ENCODE measurements at regions not wholly inside any gene's neighbourhood (a gene's known extent, or its start where the extent isn't known, plus 50 kb on each side); places are given as distances from the start of the nearest gene placed in this dataset.

- ChIA-PET CTCF (no interaction called here), POLR2A (no interaction called here)
- no peak for TF ChIP-seq CTCF (IDR thresholded peaks at IDR 0.05; ENCODE audit: insufficient read depth, low read length, missing control alignments)
- no peak for DNase-seq (ENCODE audit: low read depth, low spot score)
- H3K4me3 ChIP-seq (ENCODE audit: low read depth, low read length): no peak overlapping the region
These were observed 98.2 kb upstream of the PITRM1 start for GRCh38 chr10:3270577-3271316.

- no peak for TF ChIP-seq CTCF (IDR thresholded peaks at IDR 0.05; ENCODE audit: insufficient read depth, low read length, missing control alignments)
- H3K4me3 ChIP-seq (ENCODE audit: low read depth, low read length): no peak overlapping the region
- CTCF ChIA-PET: no interaction called here
- POLR2A ChIA-PET: no interaction called here
- no peak for DNase-seq (ENCODE audit: low read depth, low spot score)
These were observed 95.4 kb upstream of the PITRM1 start for GRCh38 chr10:3268025-3268424.

GRCh38 chr10:3265088-3265487, 92.5 kb upstream of the PITRM1 start:
- no peak for DNase-seq (ENCODE audit: low read depth, low spot score)
- no peak for TF ChIP-seq CTCF (IDR thresholded peaks at IDR 0.05; ENCODE audit: insufficient read depth, low read length, missing control alignments)
- no peak overlapping the region for H3K4me3 ChIP-seq (ENCODE audit: low read depth, low read length)
- CTCF ChIA-PET: no interaction called here
- POLR2A ChIA-PET: interaction anchor here (0.7 kb wide), 1 partner anchor 137 kb away, joined by 3 read pairs; no protein-coding TSS in a partner anchor

- ChIA-PET POLR2A (interaction anchor here (0.7 kb wide), 1 partner anchor 138 kb away, joined by 3 read pairs; no protein-coding TSS in a partner anchor), CTCF (no interaction called here)
- H3K4me3 ChIP-seq (ENCODE audit: low read depth, low read length): no peak overlapping the region
- no peak for TF ChIP-seq CTCF (IDR thresholded peaks at IDR 0.05; ENCODE audit: insufficient read depth, low read length, missing control alignments)
- DNase-seq (ENCODE audit: low read depth, low spot score): no peak
These were observed 91.7 kb upstream of the PITRM1 start for GRCh38 chr10:3264161-3264761.

GRCh38 chr10:3263747-3264146, 91.2 kb upstream of the PITRM1 start:
- no peak overlapping the region for H3K4me3 ChIP-seq (ENCODE audit: low read depth, low read length)
- no peak for DNase-seq (ENCODE audit: low read depth, low spot score)
- TF ChIP-seq CTCF (IDR thresholded peaks at IDR 0.05; ENCODE audit: insufficient read depth, low read length, missing control alignments): no peak
- ChIA-PET POLR2A (no interaction called here), CTCF (no interaction called here)

GRCh38 chr10:3263082-3263481, 90.5 kb upstream of the PITRM1 start:
- DNase-seq (ENCODE audit: low read depth, low spot score): no peak
- POLR2A ChIA-PET: no interaction called here
- no peak overlapping the region for H3K4me3 ChIP-seq (ENCODE audit: low read depth, low read length)
- CTCF ChIA-PET: no interaction called here
- no peak for TF ChIP-seq CTCF (IDR thresholded peaks at IDR 0.05; ENCODE audit: insufficient read depth, low read length, missing control alignments)

Measured in AG04449 (cell line).